ENCODE measurements at regions not wholly inside any gene's neighbourhood (a gene's known extent, or its start where the extent isn't known, plus 50 kb on each side); places are given as distances from the start of the nearest gene placed in this dataset.

DNA sequence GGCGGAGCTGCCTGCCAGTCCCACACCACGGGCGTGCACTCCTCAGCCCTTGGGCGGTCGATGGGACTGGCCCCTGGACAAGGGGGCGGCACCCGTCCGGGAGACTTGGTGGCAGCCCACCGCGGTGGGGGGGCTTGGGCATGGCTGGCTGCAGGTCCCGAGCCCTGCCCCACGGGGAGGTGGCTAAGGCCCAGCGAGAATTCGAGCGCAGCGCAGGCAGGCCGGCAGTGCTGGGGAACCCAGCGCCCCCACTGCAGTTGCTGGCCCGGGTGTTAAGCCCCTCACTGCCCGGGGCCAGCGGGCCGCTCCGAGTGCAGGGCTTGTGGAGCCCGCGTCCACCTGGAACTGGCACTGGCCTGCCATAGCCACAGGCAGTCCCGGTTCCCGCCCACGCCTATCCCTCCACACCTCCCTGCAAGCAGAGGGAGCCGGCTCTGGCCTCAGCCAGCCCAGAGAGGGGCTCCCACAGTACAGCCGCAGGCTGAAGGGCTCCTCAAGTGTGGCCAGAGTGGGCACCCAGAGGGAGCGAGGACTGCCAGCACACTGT is 742.9 kb upstream of the DDX18 start:
- H3K4me1 ChIP-seq (replicated peaks), result no peaks in the 10 kb centered on the region
- no peaks in the 10 kb centered on the region for H3K27me3 ChIP-seq (replicated peaks; ENCODE audit: insufficient read depth)
- H3K27ac ChIP-seq, result no peak overlapping the region
- TF ChIP-seq, protein P1, sequence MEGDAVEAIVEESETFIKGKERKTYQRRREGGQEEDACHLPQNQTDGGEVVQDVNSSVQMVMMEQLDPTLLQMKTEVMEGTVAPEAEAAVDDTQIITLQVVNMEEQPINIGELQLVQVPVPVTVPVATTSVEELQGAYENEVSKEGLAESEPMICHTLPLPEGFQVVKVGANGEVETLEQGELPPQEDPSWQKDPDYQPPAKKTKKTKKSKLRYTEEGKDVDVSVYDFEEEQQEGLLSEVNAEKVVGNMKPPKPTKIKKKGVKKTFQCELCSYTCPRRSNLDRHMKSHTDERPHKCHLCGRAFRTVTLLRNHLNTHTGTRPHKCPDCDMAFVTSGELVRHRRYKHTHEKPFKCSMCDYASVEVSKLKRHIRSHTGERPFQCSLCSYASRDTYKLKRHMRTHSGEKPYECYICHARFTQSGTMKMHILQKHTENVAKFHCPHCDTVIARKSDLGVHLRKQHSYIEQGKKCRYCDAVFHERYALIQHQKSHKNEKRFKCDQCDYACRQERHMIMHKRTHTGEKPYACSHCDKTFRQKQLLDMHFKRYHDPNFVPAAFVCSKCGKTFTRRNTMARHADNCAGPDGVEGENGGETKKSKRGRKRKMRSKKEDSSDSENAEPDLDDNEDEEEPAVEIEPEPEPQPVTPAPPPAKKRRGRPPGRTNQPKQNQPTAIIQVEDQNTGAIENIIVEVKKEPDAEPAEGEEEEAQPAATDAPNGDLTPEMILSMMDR (IDR thresholded peaks at IDR 0.05), result no peak
- TF ChIP-seq POLR2A (IDR thresholded peaks at IDR 0.05) (no peak), POLR2AphosphoS5 (IDR thresholded peaks at IDR 0.05) (no peak)
- 95% methylated on average over 20 of the region's 31 CpGs for WGBS
- no peak overlapping the region for H3K4me3 ChIP-seq
- intact Hi-C loops (cut with DNase I), result no loop called here
- no peak for DNase-seq (ENCODE audit: low spot score)
- no peaks in the 10 kb centered on the region for H3K36me3 ChIP-seq
- H3K9me3 ChIP-seq, result no peaks in the 10 kb centered on the region

GRCh38 chr2:117074756-117075155 is 739.7 kb upstream of the DDX18 start:
- Histone ChIP-seq H3K9me3 (no peaks in the 10 kb centered on the region), H3K27me3 (replicated peaks; ENCODE audit: insufficient read depth) (no peaks in the 10 kb centered on the region), H3K27ac (no peak overlapping the region), H3K4me3 (no peak overlapping the region), H3K36me3 (no peaks in the 10 kb centered on the region), H3K4me1 (replicated peaks) (no peaks in the 10 kb centered on the region)
- 75% methylated on average over 4 of the region's 4 CpGs for WGBS
- DNase-seq (ENCODE audit: low spot score), result no peak
- TF ChIP-seq, protein P1 (IDR thresholded peaks at IDR 0.05), result no peak
- no peak for TF ChIP-seq POLR2AphosphoS5 (IDR thresholded peaks at IDR 0.05)
- TF ChIP-seq POLR2A (IDR thresholded peaks at IDR 0.05), result no peak
- intact Hi-C loops (cut with DNase I), result no loop called here

- WGBS, result 73% methylated on average over 3 of the region's 3 CpGs
- no peak for TF ChIP-seq POLR2A (IDR thresholded peaks at IDR 0.05)
- no peak for TF ChIP-seq POLR2AphosphoS5 (IDR thresholded peaks at IDR 0.05)
- TF ChIP-seq, protein P1 (IDR thresholded peaks at IDR 0.05), result no peak
- intact Hi-C loops (cut with DNase I), result no loop called here
- Histone ChIP-seq H3K27ac (no peak overlapping the region), H3K27me3 (replicated peaks; ENCODE audit: insufficient read depth) (no peaks in the 10 kb centered on the region), H3K4me1 (replicated peaks) (no peaks in the 10 kb centered on the region), H3K9me3 (no peaks in the 10 kb centered on the region), H3K4me3 (no peak overlapping the region), H3K36me3 (no peaks in the 10 kb centered on the region)
- no peak for DNase-seq (ENCODE audit: low spot score)
Measured at GRCh38 chr2:117085256-117085655, 729.2 kb upstream of the DDX18 start.

- WGBS, result 64% methylated on average over 1 of the region's 1 CpG
Measured at GRCh38 chr2:117085737-117086136, 728.8 kb upstream of the DDX18 start.

More at GRCh38 chr2:117085737-117086136, 728.8 kb upstream of the DDX18 start:
- intact Hi-C loops (cut with DNase I), result no loop called here
- H3K27ac ChIP-seq, result no peak overlapping the region
- no peak for DNase-seq (ENCODE audit: low spot score)
- H3K9me3 ChIP-seq, result no peaks in the 10 kb centered on the region
- TF ChIP-seq POLR2A (IDR thresholded peaks at IDR 0.05), result no peak
- TF ChIP-seq POLR2AphosphoS5 (IDR thresholded peaks at IDR 0.05), result no peak
- TF ChIP-seq, protein P1 (IDR thresholded peaks at IDR 0.05), result no peak
- no peaks in the 10 kb centered on the region for H3K36me3 ChIP-seq
- no peaks in the 10 kb centered on the region for H3K4me1 ChIP-seq (replicated peaks)
- H3K27me3 ChIP-seq (replicated peaks; ENCODE audit: insufficient read depth), result no peaks in the 10 kb centered on the region
- no peak overlapping the region for H3K4me3 ChIP-seq
